Left lung (tissue), 4 donors: ENCODE measurements at regions not wholly inside any gene's neighbourhood (a gene's known extent, or its start where the extent isn't known, plus 50 kb on each side); places are given as distances from the start of the nearest gene placed in this dataset.

Experiments
- ATAC-seq: fragments of 200-7000 bp; cut with Tn5 transposase; one replicate; pipeline ENCODE4 v1.9.1; 2020; ENCODE audit warnings: moderate library complexity
- DNase-seq, 4 donors: peaks; one replicate each; pipeline ENCODE4 v3.0.0-alpha.2; 2013 to 2020
- H3K27ac ChIP-seq, 2 donors: fragments of 200-600 bp; sonication (generic) in 1 of 2; one replicate each; pipeline versions ENCODE4 v1.5.0 to v1.8.0; 2020 to 2021
- H3K27me3 ChIP-seq, 2 donors: fragments of 200-600 bp; sonication (generic) in 1 of 2; one replicate each; pipeline versions ENCODE4 v1.5.0 to v1.8.0; 2020 to 2021
- H3K36me3 ChIP-seq, 2 donors: fragments of 200-600 bp; sonication (generic) in 1 of 2; one replicate each; pipeline versions ENCODE4 v1.5.0 to v1.8.0; 2020 to 2021
- H3K4me1 ChIP-seq, 2 donors: fragments of 200-600 bp; one replicate each; pipeline ENCODE4 v1.8.0; 2021
- H3K4me3 ChIP-seq, 2 donors: fragments of 200-600 bp; sonication (generic) in 1 of 2; one replicate each; pipeline versions ENCODE4 v1.5.0 to v1.8.0; 2020 to 2021; ENCODE audit warnings: mild to moderate bottlenecking in 1 of 2
- H3K9me3 ChIP-seq, 2 donors: fragments of 200-600 bp; sonication (generic) in 1 of 2; one replicate each; pipeline versions ENCODE4 v1.5.0 to v1.8.0; 2020 to 2021
- CTCF ChIP-seq, 2 donors: fragments of 200-600 bp; sonication (generic) in 1 of 2; IDR thresholded peaks; one replicate each; pipeline versions ENCODE4 v1.5.0 to v1.8.0; 2021; ENCODE audit warnings: antibody characterized with exemption in 2 of 2
- intact Hi-C, 2 donors: fragments of 100-400 bp; cut with DNase I; formaldehyde crosslinking; loops; one replicate each; pipeline versions ENCODE4 v1.11.2 to v1.14.2; 2022
- donor health status: DM: no; HTN: yes; CAD: no.
- donor health status: DM: no; HTN: no; CAD: no.

- H3K4me1 ChIP-seq: no peaks in the 10 kb centered on the region
- no peak for ATAC-seq
- H3K27me3 ChIP-seq: peaks cover 0 to 6% of the 10 kb centered on the region in 2 donors
- H3K4me3 ChIP-seq: no peak overlapping the region
- intact Hi-C loops: no loop called here
- no peaks in the 10 kb centered on the region for H3K9me3 ChIP-seq
- no peak for TF ChIP-seq CTCF (IDR thresholded peaks at IDR 0.05)
- no peaks in the 10 kb centered on the region for H3K36me3 ChIP-seq
- no peak overlapping the region for H3K27ac ChIP-seq
- DNase-seq: no peak
Observed at GRCh38 chr18:25962919-25963318, 127.5 kb downstream of the SS18 start.

- intact Hi-C loops: no loop called here
- H3K36me3 ChIP-seq: no peaks in the 10 kb centered on the region
Observed at GRCh38 chr18:25962176-25962575, 128.2 kb downstream of the SS18 start.

GRCh38 chr18:25957017-25957416, 133.4 kb downstream of the SS18 start:
- no peak for ATAC-seq
- H3K4me1 ChIP-seq: no peaks in the 10 kb centered on the region
- H3K27me3 ChIP-seq: no peaks in the 10 kb centered on the region
- intact Hi-C loops: no loop called here
- H3K4me3 ChIP-seq: no peak overlapping the region
- no peak for DNase-seq
- H3K9me3 ChIP-seq: no peaks in the 10 kb centered on the region
- no peaks in the 10 kb centered on the region for H3K36me3 ChIP-seq
- no peak overlapping the region for H3K27ac ChIP-seq
- TF ChIP-seq CTCF (IDR thresholded peaks at IDR 0.05): no peak

More at GRCh38 chr18:25962176-25962575, 128.2 kb downstream of the SS18 start:
- Histone ChIP-seq H3K9me3 (no peaks in the 10 kb centered on the region), H3K27me3 (peaks cover 0 to 6% of the 10 kb centered on the region in 2 donors), H3K4me1 (no peaks in the 10 kb centered on the region), H3K4me3 (no peak overlapping the region), H3K27ac (no peak overlapping the region)
- no peak for TF ChIP-seq CTCF (IDR thresholded peaks at IDR 0.05)
- no peak for DNase-seq
- ATAC-seq: no peak

- Histone ChIP-seq H3K4me3 (no peak overlapping the region), H3K27me3 (no peaks in the 10 kb centered on the region), H3K36me3 (no peaks in the 10 kb centered on the region), H3K9me3 (no peaks in the 10 kb centered on the region), H3K27ac (no peak overlapping the region), H3K4me1 (no peaks in the 10 kb centered on the region)
- ATAC-seq (no peak), DNase-seq (no peak)
- intact Hi-C loops: no loop called here
- no peak for TF ChIP-seq CTCF (IDR thresholded peaks at IDR 0.05)
Observed at GRCh38 chr18:25953111-25953510, 137.3 kb downstream of the SS18 start.

- Histone ChIP-seq H3K27ac (no peak overlapping the region), H3K4me1 (no peaks in the 10 kb centered on the region), H3K4me3 (no peak overlapping the region), H3K27me3 (no peaks in the 10 kb centered on the region), H3K36me3 (no peaks in the 10 kb centered on the region), H3K9me3 (no peaks in the 10 kb centered on the region)
- no peak for TF ChIP-seq CTCF (IDR thresholded peaks at IDR 0.05)
- DNase-seq (no peak), ATAC-seq (no peak)
- intact Hi-C loops: no loop called here
Observed at GRCh38 chr18:25950321-25950720, 140.1 kb downstream of the SS18 start.
